NCI-H69 (cell line): ENCODE measurements at regions not wholly inside any gene's neighbourhood (a gene's known extent, or its start where the extent isn't known, plus 50 kb on each side); places are given as distances from the start of the nearest gene placed in this dataset.
"Not testable (repeated sequence)": the region's sequence is repeated elsewhere in the genome, so short reads cannot be mapped to it uniquely, and the experiment has no call there.

Source experiments
- DNase-seq: peaks from one replicate; lab custom pipeline; 2025; lab: John Stamatoyannopoulos, UW

DNA sequence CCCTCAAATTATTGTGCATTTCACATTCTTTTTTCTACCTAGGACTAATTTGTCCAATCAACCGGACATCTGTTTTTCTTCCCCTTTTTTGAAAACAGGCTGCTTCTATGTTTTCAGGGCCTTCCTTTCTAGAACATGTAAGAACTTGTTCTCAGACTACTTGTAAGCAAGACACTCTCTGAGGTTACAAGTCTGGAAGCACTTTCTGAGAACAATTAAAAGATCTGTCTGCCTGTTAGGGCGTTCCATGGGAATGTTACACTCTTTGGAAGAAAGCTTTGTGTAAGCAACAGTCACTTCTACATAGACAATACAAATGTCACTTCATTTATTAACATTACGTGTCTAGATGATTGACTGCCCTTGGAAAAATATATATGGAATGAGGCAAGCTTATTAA lies 50.9 kb upstream of the HSPB3 start:
- peak; percentile 82 for DNase-seq

DNA sequence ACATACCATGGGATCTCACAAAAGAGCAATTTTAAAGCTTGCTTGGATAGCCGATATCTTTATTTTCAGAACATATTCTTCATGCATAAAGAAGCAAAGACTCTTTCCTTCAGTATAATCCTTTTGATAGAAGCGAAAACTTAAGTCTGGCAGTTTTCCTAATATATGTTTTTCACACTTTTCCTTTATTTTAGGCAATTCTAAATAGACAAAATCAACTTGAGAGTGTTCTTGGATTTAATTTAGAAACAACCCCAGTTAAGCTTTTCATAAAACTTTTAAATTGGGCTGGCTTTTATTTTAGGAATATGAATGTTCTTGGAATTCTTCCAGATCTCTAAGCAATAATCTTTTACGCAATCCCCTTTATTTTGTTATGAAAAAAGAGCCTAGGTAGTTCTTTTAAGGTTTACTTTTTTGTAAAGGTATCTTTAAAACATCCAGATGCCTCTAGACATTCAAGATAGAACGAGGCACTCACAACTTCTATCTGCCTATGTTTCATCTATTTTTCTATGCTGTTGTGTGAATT lies 51.5 kb upstream of the HSPB3 start:
- DNase-seq = no peak

DNA sequence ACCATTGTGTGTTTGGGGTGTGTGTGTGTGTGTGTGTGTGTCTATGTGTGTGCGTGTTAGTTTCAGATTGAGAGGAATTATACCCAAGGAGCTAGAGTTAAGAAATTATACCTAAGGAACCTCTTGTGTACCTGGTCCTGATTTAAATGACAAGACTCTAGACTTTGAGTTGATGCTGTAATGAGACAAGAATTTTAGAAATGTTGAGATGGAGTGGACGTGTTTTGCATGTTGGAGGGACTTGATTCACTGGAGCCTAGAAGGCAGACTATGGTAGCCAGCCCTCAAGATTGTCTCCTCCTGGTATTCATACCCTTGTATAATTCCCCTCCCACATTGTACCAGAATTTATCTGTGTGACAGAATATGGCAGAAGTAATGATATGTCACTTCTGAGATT lies 52.4 kb upstream of the HSPB3 start:
- no peak for DNase-seq

DNA sequence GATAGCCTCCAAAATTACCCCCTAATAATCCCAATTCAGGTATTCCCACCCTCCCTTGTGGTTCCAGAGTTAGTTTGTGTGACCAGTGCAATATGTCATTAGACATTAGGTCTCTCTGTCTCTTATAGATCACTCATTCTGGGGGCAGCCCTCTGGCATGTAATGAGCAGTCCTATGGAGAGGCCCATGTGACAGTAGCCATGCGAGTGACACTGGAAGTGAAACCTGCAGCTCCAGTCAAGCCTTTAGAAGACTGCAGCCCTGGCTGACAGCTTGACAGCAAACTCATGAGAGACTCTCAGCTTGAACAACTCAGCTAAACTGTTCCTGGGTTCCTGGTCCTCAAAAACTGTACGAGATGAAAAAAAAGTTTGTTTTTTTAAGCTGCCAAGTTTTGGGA lies 54.0 kb upstream of the HSPB3 start:
- no peak for DNase-seq

DNA sequence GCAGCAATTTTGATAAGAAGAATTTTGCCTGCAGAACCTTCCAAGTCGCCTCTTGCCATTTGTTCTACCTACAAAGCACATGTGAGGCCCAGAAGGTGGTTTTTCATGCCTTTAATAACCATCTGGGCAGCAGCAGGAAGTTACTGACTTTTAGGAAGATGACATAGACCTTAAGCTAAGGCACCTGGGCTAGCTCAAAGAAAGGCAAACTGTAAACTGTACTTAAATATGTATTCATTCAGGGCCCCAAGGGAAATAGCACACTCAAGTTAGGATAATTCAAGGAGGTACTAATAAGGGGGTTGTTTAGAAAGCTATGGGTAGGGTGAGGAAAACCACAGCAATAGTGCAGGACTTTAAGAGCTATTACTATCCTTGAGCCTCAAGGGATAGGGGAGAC lies 57.3 kb upstream of the HSPB3 start:
- peak; percentile 74 for DNase-seq

DNA sequence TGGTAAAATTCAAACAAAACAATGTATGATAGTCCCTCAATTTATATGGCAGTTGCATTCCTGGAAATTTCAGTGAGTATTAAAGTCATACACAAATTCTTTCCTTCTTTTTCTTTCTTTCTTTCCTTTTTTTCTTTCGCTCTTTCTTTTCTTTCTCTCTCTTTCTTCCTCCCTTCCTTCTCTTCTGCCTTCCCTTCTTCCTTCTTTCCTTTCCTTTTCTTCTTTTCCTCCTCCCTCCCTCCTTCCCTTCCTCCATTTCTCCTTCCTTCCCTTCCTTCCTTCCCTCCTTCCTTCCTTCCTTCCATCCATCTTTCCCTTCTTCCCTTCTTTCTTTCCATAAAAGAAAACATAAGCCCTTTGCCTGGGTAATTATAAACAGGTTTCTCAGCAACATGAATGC lies 58.1 kb upstream of the HSPB3 start:
- no peak for DNase-seq

DNA sequence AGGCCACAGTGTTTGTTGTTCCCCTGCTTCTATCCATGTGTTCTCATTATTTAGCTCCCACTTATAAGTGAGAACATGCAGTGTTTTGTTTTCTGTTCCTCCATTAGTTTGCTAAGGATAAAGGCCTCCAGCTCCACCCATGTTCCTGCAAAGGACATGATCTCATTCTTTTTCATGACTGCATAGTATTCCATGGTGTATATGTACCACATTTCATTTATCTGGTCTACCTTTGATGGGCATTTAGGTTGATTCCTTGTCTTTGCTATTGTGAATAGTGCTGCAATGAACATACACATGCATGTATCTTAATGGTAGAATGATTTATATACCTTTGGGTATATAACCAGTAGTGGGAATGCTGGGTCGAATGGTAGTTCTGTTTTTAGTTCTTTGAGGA lies 62.5 kb upstream of the HSPB3 start:
- not testable (repeated sequence) for DNase-seq

DNA sequence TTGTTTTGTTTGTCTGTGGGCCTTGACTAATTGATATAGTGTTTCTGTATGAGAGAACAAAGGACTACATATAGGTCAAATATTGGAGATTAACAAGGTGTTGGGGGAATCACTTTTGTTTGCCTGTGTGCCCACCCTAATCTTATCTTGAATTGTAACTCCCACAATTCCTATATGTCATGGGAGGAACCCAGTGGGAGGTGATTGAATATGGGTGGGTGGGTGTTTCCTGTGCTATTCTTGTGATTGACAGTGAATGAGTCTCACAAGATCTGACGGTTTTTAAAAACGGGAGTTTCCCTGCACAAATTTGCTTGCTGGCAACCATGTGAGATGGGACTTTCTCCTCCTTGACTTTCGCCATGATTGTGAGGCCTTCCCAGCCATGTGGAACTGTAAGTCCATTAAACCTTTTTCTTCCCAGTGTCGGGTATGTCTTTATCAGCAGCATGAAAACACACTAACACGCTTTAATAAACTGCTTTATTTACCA lies 64.9 kb upstream of the HSPB3 start:
- DNase-seq = peak; percentile 83

DNA sequence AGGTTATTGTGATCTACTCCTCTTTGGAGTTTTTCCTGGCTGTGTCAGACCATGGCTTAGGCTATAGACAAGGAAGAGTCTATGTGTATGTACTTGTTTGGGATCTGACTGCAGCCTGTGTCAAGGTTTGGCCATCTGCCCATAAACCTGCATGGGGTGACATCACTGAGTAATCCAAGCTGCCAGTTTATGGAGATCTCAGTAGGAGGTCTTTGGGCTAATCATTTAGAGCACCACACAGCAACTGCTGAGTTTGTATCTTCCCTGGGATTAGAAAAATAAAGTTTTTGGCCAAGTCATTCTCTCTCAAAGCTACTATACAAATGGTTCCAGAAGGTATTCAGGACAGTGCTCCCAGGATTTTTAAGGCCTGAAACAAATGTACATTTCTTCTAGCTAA lies 65.5 kb upstream of the HSPB3 start:
- peak; percentile 99 for DNase-seq

DNA sequence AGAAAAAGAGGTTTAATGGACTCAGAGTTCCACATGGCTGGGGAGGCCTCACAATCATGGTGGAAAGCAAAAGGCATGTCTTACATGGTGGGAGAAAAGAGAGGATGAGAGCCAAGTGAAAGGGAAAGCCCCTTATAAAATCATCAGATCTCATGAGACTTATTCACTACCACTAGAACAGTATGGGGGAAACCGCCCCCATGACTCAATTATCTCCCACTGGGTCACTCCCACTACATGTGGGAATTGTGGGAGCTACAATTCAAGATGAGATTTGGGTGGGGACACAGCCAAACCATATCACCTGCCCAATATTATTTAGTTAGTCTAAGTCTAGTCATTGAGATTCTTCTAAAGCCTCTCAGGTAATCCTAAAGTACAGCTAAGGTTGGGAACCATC lies 66.1 kb upstream of the HSPB3 start:
- DNase-seq = not testable (repeated sequence)

DNA sequence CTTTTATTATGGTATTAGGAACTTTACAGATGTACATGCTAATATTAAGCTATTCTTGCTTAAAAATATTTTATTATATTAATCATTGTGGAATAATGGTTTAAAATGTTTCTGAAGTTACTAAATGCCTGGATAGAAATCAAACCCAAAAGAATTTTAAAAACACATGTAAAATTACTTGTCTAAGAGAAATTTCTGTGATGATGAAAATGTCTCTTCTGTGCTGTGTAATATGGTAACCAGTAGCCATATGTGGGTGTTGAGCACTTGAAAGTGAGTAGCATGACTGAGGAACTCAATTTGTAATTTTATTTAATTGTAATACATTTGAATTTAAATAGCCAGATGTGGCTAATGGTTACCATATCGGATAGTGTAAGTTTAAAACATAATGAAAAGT lies 66.7 kb upstream of the HSPB3 start:
- DNase-seq = no peak

DNA sequence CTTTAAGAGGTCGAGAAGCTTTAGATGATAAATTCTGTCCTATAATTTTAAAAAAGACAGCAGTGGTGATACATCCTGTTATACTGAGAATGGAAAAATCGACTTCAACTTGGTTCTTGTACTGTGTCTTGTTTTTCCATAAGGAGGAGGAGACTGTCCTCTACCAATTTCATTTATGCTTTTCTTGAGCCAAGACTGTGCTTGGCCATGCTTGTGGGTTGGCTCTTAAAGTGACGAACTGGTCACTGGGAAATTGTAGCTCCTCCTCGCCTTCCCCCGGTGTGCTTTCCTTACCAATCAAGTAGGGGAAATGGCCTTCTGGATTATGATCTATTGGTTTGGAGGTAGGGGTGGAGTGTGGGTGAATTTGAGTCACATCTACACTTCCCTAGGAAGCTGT lies 67.1 kb upstream of the HSPB3 start:
- DNase-seq = peak; percentile 50

DNA sequence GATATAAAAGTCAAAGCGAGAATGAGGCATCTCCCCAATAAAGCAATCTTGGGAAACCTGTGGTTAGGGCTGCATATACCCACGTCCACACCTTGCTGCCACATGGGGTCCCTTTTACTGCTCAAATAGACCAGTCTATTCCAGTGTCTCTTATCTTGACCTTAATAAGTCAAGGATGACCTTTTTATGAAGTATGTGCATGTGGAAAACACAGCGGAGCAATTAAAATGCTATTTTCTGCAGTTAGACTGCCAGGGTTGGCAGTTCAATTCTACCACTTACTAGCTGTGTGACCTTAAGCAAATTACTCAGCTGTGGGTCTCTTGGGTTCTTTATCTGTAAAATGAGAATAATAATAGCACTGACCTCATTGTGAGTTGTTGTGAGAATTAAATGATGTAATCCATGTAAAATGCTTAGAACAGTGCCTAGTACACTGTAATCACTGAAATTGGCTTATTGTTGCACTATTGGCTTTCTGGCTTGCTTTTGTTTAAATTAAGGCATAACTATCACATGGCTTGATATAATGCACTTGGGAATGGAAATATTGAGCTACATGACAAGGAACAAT lies 67.8 kb upstream of the HSPB3 start:
- DNase-seq = peak; percentile 95

DNA sequence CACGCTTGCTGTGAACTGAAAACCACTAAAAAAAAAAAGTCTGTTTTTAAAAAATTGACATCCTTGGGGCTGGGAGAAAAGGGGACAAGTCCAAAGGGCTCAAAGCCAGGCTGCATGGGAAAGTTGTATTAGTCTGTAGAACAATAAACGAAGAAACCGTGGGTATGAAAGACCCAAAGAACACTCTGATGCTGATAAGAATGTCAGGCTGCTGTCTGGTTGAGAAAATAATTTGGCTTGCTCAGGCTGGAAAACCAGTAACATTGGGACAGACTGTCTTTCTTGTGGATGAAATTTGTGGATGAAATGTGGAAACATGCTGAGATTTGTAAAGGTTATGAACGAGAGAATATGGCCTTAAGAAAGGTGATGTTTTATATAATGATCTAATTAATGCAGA lies 68.5 kb upstream of the HSPB3 start:
- no peak for DNase-seq

DNA sequence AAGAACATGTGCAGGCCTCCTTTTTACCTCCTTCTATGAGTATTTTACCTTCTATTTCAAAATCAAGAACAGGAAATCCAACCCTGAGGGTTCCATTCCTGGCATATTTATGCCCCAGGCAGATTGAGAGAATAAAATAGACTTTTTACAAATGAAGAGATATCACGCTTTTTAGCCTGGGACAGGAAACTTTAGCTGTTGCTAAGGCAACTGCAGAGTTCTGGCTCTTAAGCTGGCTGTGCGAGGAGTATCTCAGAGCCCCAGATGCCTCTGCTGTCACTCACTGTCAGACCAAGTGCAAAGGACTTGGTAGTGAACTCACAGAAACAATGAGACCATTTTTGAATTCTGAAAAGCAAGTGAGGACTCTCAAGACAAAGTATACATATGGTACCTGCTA lies 69.5 kb upstream of the HSPB3 start:
- DNase-seq = no peak

DNA sequence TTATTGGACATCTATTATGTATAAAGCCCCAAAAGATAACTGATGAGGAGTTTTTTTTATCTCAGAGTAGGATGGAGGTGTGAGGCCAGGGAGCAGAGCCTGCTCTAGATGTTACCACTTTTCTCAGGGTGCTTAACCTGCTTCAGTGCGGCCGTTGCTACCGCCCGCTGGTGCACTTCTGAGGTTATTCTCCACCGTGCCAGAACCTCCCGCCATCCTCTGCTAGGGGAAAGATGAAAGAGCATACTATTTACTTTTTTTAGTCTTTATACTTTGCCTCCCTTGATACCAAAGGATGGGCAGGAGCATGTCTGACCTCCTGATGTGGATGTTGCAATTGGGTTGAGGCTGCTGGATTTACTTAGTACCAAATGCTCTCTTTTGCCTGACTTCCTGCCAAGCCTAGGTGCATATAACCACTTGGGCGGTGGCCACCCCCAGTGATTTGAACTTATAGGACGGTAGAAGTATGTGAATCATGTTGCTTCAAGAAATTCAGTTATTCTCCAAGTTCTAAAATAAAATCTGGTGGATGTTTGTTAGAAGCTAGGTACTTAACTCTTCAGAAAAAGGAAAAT lies 71.1 kb upstream of the HSPB3 start:
- peak; percentile 19 for DNase-seq

DNA sequence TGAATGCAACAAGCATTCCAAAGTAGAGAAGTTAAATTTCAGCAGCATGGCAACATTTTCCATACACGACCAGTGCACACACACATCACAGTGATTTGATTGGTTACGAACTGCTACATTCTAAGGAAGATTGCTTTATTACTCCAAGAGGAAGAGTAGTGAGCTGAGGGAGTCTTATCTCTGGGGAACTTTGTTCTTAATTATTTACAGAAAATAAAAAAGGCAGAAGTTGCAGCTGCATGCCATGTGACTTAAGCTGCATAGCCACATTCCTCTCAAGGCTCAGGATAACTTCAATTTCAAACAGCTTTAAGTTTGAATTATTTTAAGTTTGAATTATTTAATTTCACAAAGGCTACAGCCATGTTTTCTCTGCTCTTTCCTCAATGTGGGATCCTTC lies 71.6 kb upstream of the HSPB3 start:
- DNase-seq = no peak

DNA sequence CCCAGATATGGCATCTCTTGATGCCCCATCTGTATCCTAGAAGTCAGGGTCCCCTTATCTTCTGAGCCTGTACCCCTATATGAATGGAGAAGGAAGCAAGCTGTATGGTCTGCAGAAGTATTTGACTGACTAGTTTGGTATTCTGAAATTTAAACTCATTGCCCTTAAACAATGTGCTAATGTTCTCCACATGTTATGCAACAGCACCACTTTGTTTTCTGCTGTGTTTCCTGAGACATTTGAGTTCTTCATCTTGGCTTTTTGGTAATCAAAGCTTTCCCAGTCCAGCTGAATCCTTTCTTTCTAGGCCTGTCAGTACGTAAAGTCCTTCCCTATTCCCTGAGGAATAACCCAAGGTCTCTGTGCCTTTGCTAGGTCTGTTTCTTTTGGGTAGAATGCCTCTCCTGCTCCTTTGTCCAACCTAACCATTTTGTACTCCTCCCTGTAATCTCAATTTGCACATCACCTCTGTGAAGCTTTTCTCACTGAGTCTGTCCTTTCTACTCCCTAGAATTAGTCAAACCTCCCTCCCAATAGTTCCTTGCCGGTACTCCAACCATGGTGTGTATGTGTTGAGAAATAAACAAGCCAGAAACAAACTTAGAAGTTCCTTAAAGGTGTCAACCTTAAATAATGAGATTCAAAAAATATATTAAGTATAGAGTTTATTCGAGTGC lies 72.1 kb upstream of the HSPB3 start:
- DNase-seq = no peak

DNA sequence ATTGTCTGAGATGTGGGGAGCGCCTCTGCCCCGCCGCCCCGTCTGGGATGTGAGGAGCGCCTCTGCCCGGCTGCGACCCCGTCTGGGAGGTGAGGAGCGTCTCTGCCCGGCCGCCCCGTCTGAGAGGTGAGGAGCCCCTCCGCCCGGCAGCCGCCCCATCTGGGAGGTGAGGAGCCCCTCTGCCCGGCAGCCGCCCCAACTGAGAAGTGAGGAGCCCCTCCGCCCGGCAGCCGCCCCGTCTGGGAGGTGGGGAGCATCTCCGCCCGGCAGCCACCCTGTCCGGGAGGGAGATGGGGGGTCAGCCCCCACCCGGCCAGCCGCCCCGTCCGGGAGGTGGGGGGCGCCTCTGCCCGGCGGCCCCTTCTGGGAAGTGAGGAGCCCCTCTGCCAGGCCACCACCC lies 70.9 kb upstream of the ARL15 start:
- not testable (repeated sequence) for DNase-seq

DNA sequence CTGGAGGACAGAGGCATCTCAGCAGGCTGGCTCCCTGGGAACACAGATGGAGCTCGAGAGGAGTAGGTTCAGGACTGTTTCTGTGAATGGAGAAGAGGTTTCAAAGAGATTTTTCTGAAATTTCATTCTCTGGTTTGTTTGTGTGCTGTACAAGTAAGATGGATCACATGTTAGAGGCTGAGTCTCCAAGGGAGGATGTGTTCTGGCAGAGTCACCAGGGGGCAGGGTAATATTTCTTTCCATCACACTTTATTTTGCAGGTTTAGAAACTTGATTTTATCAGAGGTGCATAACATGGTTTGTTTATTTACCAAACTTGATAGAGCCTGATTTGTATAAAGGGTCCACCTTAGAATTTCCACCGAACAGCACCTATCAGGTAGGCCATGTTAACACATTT lies 69.2 kb upstream of the ARL15 start:
- DNase-seq = no peak

DNA sequence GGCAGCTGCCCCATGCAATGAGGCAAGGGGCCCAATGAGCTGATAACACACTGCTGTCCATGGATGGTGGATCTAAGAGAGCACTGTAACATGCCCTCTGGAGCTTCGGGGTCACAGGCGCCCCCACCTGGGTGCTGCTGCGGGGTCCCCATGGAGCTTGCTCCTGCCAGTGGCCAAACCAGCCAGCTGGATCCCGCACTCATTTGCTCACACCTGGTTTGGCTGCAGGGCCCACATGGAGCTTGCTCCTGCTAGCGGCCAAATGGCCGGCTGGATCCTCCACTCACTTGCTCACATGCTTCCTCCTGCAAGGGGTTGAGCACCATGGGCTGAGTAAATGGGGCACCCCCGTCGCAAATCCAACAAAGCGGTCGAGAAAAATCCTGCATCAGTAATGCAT lies 68.3 kb upstream of the ARL15 start:
- DNase-seq = no peak

DNA sequence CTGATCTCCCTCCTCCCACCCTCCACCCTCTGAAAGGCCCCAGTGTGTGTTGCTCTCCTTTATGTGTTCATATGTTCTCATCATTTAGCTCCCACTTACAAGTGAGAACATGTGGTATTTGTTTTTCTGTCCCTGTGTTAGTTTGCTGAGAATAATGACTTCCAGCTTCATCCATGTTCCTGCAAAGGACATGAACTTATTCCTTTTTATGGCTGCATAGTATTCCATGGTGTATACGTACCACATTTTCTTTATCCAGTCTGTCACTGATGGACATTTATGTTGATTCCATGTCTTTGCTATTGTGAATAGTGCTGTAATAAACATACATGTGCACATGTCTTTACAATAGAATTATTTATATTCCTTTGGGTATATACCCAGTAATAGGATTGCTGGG lies 67.0 kb upstream of the ARL15 start:
- not testable (repeated sequence) for DNase-seq

DNA sequence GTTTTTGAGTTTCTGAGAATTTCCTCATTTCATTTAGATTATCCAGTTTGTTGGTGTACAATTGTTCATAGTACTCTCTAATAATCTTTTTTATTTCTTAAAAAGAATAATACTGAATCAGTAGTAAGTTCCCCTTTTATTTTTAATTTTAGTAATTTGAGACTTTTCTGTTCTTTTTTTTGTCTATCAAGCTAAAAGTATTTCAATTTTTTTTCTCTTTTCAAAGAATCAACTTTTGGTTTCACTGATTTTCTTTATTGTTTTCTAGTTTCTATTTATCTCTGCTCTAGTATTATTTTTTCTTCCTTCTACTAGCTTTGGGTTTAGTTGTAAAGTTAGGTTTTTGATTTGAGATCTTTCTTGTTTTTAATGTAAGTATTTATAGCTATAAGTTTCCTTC lies 60.6 kb upstream of the ARL15 start:
- DNase-seq = no peak

DNA sequence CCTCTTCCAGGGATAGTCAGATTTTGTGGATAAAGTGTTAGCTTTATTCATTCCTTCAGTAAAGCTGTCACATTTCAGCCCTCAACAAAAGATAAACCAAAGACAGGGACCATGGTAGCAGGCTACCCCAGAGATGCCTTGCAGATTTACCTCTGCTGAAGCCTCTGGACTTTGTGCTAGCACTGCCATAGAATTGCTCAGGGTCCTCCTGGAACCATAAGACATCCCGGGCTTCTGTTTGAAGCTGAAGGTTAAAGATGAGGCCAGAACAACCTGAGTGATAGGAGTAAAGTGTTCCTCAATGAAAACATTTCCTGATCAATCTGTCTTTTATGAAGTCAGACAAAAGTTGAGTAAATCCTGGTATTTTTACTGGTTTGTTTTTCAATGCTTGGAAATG lies 57.5 kb upstream of the ARL15 start:
- DNase-seq = no peak
